ENCODE measurements at regions not wholly inside any gene's neighbourhood (a gene's known extent, or its start where the extent isn't known, plus 50 kb on each side); places are given as distances from the start of the nearest gene placed in this dataset.

DNA sequence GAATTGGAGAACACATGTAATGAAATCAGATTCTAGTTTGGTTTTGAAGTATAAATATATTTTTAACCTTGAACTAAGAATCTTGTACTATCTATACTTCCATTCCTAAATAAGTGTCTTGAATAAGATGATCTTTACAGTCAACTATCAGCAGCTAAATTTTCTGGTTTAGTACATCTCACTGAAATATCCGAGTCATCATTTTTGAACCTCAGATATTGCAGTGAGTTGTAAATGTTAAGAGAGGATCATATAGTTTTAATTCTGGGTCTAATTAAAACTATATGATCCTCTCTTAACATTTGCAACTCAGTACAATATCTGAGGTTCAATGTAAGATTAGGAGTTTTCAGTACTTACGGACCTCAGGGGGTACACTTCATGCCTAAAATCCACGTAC lies 768.8 kb upstream of the ADAMTS5 start:
- TF ChIP-seq, protein P1, sequence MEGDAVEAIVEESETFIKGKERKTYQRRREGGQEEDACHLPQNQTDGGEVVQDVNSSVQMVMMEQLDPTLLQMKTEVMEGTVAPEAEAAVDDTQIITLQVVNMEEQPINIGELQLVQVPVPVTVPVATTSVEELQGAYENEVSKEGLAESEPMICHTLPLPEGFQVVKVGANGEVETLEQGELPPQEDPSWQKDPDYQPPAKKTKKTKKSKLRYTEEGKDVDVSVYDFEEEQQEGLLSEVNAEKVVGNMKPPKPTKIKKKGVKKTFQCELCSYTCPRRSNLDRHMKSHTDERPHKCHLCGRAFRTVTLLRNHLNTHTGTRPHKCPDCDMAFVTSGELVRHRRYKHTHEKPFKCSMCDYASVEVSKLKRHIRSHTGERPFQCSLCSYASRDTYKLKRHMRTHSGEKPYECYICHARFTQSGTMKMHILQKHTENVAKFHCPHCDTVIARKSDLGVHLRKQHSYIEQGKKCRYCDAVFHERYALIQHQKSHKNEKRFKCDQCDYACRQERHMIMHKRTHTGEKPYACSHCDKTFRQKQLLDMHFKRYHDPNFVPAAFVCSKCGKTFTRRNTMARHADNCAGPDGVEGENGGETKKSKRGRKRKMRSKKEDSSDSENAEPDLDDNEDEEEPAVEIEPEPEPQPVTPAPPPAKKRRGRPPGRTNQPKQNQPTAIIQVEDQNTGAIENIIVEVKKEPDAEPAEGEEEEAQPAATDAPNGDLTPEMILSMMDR (conservative IDR thresholded peaks at IDR 0.05 in 1 of 2, IDR thresholded peaks at IDR 0.05 in 1 of 2; ENCODE audit: extremely low read depth in 1 of 2, insufficient read depth in 1 of 2, low read depth in 1 of 2, low read length in 2 of 2): no peak
- TF ChIP-seq EZH2 (IDR thresholded peaks at IDR 0.05; ENCODE audit: borderline replicate concordance, low read length): no peak
